Right ventricle myocardium inferior (tissue), 1 donor: ENCODE measurements at regions not wholly inside any gene's neighbourhood (a gene's known extent, or its start where the extent isn't known, plus 50 kb on each side); places are given as distances from the start of the nearest gene placed in this dataset.

Experiments used
- ATAC-seq: fragments of 200-7000 bp; cut with Tn5 transposase; one replicate; pipeline ENCODE4 v1.9.1; 2020; ENCODE audit warnings: mild to moderate bottlenecking, moderate library complexity
- DNase-seq: peaks from one replicate; pipeline ENCODE4 v3.0.0; 2021; ENCODE audit errors: missing footprints
- intact Hi-C: fragments of 100-400 bp; cut with DNase I; formaldehyde crosslinking; loops from one replicate; pipeline ENCODE4 v1.11.0; 2022
- donor health status: DM: no; HTN: yes; CAD: no; lungs with severe emphysema.

DNA sequence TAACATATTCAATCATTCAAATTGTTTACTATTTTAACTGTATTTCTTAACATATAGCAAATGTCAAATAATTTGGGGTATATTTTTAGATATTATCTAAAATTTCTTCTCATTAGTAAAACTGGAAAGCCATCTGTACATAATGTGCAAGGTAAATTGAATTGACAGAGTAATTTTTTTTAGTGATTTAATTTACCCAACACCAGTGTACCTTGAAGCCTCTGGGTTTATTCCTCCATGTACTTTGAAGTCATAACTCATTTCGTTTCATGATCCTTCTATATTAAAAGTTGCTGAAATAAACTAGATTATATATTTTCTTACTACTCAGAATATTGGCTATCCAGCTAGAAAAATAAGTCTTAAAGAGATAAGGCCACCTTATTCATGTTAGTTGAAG lies 674.9 kb downstream of the PRR16 start:
- DNase-seq = no peak
- no peak for ATAC-seq
- intact Hi-C loops = no loop called here

DNA sequence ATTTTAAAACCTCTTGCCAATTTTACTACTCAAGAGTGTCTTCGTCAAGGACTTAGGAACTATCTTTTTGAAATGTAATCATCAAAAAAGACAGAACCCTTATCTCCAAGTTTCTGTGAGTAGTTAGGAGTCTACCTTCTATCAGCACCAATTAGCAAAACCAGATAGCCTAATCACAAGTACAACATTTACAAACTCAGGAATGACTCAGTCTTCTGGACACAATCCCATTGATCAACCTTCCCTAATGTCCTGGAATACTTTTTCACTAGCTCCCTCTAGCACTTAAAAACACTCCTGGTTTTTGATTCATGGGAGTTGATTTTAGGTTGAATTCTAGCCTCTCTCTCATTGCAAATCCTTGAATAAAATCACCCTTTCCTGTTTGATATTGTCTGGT lies 680.7 kb downstream of the PRR16 start:
- DNase-seq (no peak), ATAC-seq (no peak)
- intact Hi-C loops = no loop called here

DNA sequence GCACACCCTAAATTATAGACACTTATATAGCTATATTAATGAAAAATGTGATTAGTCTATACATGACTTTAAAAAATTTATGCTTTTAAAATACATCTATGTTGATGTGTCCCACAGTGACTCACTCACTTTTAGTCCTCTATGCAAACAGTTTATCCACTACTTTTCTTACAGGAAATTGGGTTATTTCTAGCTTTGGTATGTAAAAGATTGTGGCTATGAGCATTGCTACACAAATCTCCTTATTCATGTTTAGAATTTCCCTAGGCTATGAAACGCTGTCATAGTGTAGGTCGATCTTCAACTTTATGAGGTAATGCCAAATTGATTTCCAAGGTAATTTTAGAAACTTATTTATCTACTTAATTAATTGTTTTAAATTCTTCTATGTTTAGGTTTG lies 687.4 kb downstream of the PRR16 start:
- no peak for DNase-seq
- intact Hi-C loops = no loop called here
- ATAC-seq = no peak

DNA sequence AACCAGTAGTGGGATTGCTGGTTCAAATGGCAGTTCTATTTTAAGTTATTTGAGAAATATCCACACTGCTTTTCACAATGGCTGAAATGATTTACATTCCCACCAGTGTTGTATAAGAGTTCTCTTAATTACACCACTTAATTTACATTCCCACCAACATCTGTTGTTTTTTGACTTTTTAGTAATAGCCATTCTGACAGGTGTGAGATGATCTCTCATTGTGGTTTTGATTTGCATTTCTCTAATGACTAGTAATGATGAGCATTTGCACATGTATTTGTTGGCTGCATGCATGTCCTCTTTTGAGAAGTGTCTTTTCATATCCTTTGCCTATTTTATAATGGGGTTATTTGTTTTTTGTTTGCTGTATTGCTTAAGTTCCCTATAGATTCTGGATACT lies 688.3 kb downstream of the PRR16 start:
- intact Hi-C loops = no loop called here
- ATAC-seq = no peak
- DNase-seq = no peak

DNA sequence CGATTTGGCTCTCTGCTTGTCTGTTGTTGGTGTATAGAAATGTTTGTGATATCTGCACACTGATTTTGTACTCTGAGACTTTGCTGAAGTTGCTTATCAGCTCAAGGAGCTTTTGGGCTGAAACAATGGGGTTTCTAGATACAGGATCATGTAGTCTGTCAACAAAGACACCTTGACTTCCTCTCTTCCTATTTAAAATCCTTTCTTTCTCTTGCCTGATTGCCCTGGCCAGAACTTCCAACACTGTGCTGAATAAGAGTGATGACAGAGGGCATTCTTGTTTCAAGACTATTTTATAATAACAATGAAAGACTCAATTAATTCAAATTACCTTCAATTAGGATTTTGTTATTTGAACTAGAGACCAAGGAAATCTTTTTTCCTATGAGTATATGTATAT lies 692.5 kb downstream of the PRR16 start:
- ATAC-seq = no peak
- intact Hi-C loops = no loop called here

DNA sequence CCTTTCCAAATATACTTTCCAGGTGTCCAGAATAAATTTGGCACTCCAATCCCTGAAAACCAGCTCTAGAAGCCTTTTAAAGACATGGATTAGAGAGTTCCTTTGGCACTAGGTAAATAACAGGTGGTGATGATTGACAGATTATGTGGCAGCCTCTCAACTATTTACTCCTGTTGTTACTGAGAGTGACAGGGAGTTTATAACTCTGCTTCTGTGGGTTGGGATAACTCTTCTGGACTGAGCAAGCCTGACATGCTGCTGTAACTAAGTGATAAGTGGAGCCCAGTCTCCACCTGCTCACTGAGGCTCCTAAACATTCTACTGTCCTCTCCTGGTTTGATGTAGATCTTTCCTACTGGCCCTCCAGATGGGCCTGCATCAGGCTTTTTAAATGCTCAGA lies 693.2 kb upstream of the FTMT start:
- ATAC-seq (no peak), DNase-seq (no peak)
- intact Hi-C loops = no loop called here

More for the DNA sequence above, 692.5 kb downstream of the PRR16 start:
- DNase-seq = no peak

DNA sequence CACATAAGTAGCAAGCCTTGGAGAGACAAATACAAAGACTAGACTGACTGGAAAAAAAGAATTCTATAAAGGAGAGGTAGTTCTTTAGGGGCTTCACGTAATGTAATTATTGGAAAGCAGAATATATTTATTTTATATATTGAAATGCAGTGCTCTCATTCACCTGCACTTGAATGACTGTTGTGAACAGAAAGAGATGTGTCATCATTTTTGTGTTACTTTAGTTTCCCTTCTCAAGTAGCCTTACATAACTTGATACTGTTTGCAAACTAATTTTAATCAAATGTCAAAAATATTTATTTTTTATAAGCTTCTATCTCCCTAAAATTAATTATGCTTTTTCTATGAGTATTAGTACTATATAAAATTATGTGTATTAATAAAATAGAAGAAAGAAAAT lies 691.1 kb upstream of the FTMT start:
- DNase-seq (no peak), ATAC-seq (no peak)
- intact Hi-C loops = no loop called here

DNA sequence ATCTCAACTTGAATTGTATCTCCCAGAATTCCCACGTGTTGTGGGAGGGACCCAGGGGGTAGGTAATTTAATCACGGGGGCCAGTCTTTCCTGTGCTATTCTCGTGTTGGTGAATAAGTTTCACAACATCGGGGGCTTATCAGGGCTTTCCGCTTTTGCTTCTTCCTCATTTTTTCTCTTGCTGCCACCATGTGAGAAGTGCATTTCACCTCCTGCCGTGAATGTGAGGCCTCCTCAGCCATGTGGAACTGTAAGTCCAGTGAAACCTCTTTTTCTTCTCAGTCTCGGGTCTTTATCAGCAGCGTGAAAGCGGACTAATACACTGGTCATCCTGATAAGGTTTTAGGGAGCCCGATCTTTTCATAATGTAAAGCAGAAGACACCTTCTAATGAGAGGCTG lies 687.0 kb upstream of the FTMT start:
- DNase-seq (no peak), ATAC-seq (no peak)
- intact Hi-C loops = no loop called here

DNA sequence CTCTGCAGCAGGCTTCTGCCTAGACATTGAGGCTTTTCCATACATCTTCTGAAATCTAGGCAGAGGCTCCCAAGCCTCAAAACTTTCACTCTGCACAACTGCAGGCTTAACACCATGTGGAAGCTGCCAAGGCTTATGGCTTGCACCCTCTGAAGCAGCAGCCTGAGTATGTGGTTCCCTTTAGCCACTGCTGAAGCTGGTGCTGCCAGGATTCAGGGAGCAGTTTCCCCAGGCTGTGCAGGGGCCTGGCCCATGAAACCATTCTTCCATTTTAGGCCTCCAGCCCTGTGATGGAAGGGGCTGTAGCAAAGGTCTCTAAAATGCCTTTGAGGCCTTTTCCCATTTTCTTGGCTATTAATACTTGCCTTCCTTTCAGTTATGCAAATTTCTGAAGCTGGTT lies 680.3 kb upstream of the FTMT start:
- intact Hi-C loops = no loop called here

DNA sequence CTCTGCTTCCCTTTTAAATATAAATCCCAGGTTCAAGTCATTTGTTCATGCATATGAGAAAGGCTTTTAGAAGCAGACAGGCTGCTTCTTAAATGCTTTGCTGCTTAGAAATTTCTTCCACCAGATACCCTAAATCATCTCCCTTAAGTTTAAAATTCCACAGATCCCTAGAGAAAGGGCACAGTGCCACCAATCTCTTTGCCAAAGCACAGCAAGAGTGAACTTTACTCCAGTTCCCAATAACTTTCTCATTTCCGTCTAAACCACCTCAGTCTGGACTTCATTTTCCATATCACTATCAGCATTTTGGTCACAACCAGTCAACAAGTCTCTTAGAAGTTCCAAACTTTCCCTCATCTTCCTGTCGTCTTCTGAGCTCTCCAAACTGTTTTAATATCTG lies 679.8 kb upstream of the FTMT start:
- ATAC-seq = no peak
- intact Hi-C loops = no loop called here
- DNase-seq = no peak

More for the DNA sequence above, 680.3 kb upstream of the FTMT start:
- no peak for DNase-seq
- no peak for ATAC-seq

DNA sequence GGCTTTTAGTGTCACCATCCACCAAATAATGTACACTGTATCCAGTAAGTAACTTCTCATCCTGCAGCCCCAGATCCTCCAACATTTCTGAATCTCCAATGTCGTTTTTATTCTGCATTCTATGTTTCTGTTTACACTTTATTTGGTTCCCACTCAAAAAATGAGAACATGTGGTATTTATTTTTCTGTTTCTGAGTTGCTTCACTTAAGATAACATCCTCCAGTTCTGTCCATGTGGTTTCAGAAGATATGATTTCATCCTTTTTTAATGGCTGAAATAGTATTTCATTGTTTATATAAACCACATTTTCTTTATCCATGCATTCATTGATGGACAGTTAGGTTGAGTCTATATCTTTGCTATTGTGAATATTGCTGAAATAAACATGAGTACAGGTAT lies 677.3 kb upstream of the FTMT start:
- DNase-seq (no peak), ATAC-seq (no peak)
- intact Hi-C loops = no loop called here

DNA sequence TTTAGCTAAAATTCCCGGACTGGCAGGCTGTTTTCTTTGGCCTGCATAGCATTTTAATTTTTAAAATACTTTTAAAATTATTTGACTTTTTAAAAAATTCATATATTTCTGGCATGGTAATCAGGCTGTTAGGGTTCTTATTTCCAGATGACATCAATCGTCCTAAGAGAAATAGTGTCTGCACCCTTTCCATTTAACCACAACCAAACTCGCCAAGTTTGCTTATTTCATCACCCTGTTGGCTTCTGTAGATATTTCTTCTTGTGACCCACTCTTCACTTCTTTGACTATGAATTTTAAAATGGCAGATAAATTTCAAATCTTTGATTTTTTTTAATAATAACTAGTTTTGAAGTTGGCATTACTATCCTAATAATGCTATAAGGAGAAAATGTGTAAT lies 675.7 kb upstream of the FTMT start:
- ATAC-seq = no peak
- intact Hi-C loops = no loop called here
- DNase-seq = no peak

DNA sequence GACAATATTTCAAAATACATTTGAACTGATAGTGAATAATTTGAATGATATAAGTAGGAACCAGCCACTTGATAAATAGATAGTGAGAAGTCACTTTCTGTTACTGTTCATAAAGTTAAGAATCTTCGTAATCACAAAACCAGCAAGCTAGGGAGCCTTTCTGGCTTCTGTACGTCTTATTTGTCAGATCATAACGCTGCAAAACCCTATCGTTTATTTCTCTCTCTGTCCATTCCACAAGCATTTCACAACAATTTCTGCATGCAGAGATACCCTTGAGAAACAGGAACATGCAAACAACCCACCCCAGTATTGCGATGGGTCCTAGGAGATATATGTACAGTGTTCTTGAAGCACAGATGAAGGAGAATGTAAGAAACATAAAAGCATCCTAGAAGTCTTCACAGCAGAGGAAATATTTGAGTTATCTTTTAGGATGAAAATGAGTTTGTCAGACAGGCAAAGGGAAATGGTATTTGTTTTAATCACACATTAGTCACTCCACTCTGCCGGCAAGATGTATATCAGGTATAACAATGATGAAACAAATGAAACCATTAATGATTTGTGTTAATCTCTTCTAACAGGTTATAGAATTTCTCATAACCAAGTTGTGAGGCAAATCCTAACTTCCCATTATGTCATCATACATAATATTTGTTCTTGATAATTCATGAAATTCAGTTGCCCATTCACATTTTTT lies 668.7 kb upstream of the FTMT start:
- no peak for DNase-seq
- intact Hi-C loops = no loop called here
- no peak for ATAC-seq

DNA sequence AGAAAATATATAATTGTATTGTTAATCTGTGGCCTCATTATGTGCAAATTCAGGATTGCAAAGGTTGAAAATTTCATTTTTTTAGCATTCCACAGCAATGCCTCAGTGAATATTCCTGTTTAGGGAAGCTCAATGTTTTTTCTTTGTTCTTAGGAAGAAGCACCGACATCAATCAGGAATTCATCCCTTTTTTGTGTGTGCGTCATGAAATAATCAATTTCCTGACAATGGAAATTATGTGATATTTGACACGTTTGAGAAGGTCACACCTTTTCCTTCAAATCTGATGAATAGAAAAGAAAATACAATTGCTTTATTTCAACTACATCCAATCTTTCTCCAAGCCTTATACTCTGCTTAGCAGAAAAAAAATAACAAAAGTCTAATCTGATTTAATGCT lies 662.8 kb upstream of the FTMT start:
- intact Hi-C loops = no loop called here
- ATAC-seq (no peak), DNase-seq (no peak)

DNA sequence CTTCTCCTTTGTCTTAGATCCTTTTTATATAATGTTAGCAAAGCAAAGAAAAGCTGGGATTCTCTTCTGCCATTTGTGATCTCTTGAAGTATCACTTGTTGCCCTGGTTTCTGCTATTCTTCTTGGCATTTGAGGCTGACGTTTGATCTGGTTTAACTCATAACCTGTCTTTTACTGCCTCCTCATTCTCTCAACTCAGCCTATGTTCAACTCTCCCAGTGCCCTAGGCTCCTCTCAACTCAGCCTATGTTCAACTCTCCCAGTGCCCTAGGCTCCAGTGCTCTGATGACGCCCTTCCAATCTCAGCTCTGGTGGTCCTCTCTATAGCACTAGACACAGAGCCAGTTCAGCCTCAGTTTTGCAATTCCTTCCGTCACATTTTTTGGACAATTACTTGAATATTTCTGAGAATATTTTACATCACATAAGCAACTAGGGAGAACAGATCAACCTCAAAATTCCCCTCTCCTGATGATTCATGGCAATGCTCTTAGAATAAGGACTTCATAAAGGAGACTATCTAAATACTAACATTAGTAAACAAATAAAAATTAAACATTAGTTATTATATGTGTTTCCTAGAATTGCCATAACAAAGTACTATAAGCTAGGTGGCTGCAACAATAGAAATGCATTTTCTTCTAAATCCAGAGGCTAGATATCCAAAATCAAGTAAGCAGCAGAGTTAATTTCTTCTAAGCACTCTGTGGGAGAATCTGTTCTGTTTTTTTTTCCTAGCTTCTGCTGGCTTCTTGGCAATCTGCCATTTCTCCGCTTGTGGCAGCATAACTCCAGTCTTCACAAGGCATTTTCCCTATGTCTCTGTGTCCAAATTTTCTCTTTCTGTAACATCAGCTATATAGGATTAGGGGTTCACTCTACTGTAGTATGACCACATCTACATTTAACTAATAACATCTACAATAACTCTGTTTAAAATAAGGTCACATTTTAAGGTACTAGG lies 662.1 kb upstream of the FTMT start:
- DNase-seq (no peak), ATAC-seq (no peak)
- intact Hi-C loops = no loop called here

DNA sequence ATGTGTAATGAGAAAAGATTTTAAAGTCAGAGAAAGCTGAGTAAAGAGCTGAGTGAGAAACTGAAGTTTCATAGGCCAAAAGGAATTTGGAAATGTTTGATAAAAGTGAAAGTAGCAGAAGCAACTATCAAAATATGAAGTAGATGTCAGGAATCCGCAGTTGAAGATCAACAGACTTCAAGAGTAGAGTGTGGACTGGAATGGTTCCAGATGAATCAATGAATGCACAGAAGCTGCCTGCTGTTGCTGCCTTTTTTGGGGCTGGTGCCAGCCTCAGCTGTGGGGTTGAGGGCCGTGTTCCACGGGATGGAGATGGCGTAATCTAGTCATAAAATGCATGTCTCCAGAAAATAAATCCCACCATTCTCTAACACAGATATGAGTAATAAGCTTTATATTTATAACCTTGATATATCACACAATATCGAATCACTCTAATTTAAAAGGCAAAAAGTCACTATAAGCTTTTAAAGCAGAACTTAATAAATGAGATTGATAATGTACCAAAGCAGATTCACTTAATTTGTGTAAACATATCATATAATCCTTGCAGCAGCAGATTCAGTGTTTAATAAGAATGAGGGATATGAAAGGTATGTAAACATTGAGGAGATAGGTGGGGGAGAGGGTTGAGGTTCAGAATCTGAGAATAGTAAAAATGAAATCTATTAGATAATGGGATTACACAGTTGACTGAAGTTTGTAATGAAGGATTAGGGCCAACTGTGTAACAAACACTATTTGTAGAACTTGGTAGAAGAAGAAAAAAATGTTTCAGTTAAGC lies 652.3 kb upstream of the FTMT start:
- ATAC-seq (no peak), DNase-seq (no peak)
- intact Hi-C loops = no loop called here

DNA sequence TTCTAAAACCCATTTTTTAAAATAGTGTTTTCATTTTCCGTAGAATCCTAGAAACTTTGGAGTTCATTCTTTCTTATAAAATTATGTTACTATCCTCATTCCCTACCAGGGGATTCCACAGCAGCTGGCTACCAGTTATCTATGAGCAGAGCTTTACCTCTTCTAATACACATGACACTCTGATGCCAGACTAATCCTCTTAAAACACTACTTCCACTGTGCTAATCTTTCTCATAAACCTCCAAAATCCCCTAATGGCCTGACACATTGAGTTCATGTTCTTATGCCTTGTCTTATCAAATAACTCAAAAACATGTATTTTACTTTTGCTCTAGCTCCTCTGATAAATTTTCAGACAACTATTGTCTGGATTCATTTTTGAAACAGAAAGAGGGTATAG lies 633.6 kb upstream of the FTMT start:
- intact Hi-C loops = no loop called here
- DNase-seq = no peak
- ATAC-seq = no peak

DNA sequence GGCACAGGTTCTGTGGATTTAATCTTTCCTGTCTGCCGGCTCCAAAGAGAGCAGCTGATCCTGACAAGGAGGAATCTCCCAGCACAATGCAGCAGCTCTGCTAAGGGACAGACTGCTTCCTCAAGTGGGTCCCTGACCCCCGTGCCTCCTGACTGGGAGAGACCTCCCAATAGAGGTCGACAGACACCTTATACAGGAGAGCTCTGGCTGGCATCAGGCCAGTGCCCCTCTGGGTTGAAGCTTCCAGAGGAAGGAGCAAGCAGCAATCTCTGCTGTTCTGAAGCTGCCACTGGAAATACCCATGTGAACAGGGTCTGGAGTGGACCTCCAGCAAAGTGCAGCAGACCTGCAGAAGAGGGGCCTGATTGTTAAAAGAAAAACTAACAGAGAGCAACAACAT lies 630.2 kb upstream of the FTMT start:
- no peak for DNase-seq
- intact Hi-C loops = no loop called here
- ATAC-seq = no peak

DNA sequence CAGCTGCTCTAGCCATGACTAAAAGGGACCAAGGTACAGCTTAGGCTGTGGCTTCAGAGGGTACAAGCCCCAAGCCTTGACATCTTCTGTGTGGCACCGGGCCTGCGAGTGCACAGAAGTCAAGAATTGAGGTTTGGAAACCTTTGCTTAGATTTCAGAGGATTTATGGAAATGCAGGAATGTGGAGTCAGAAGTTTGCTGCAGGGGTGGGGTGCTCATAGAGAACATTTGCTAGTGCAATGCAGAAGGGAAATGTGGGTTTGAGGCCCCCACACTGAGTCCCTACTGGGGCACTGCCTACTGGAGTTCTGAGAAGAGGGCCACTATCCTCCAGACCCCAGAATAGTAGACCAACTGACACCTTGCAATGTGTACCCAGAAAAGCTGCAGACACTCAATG lies 624.9 kb upstream of the FTMT start:
- intact Hi-C loops = no loop called here
- DNase-seq (no peak), ATAC-seq (no peak)

DNA sequence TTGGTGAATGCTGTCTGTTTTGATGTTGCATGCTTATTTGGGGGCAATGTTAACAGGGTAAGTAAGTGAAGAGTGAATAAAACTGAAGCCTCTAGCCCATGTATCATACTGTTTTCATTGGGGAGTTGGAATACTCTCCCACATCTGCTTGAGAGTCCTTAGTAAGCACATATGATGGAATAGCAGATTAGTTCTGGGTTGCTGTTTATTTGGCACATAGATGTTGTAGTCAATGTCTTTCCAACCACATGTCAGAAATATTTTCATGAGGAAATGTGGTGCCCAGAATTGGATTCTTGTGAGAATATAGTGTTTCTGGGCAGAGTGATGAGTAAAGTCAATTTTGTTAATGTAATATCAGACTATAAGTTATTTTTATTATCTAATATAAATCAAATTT lies 611.7 kb upstream of the FTMT start:
- no peak for ATAC-seq
- intact Hi-C loops = no loop called here
- DNase-seq = no peak
